Tibial nerve (tissue), 4 donors: ENCODE measurements at regions not wholly inside any gene's neighbourhood (a gene's known extent, or its start where the extent isn't known, plus 50 kb on each side); places are given as distances from the start of the nearest gene placed in this dataset.
"Not testable (repeated sequence)": the region's sequence is repeated elsewhere in the genome, so short reads cannot be mapped to it uniquely, and the experiment has no call there.

Experiments
- DNase-seq, 2 donors: peaks; one replicate each; pipeline ENCODE4 v3.0.0-alpha.2; 2019; ENCODE audit warnings: low spot score in 2 of 2
- H3K27ac ChIP-seq, 4 donors: fragments of 200-600 bp; sonication (generic) in 3 of 4; one replicate each; pipeline ENCODE4 v1.5.1; 2017 to 2019; ENCODE audit warnings: mild to moderate bottlenecking in 1 of 4
- H3K27me3 ChIP-seq, 2 donors: fragments of 200-600 bp; sonication (generic) in 1 of 2; one replicate each; pipeline versions ENCODE4 v1.5.1 to v1.6.0; 2017 to 2019
- H3K36me3 ChIP-seq, 3 donors: fragments of 200-600 bp; sonication (generic); one replicate each; pipeline ENCODE4 v1.5.1; 2018 to 2019
- H3K4me1 ChIP-seq, 4 donors: fragments of 200-600 bp; sonication (generic) in 3 of 4; one replicate each; pipeline ENCODE4 v1.5.1; 2017 to 2019
- H3K4me3 ChIP-seq, 4 donors: fragments of 200-600 bp; sonication (generic) in 3 of 4; one replicate each; pipeline ENCODE4 v1.5.1; 2017 to 2019; ENCODE audit warnings: mild to moderate bottlenecking in 1 of 4, moderate library complexity in 1 of 4
- H3K9me3 ChIP-seq, 4 donors: fragments of 200-600 bp; sonication (generic) in 3 of 4; one replicate each; pipeline ENCODE4 v1.5.1; 2017 to 2019
- CTCF ChIP-seq, 5 experiments: fragments of 200-600 bp in 3 of 5; fragments of 450-650 bp in 2 of 5; sonication (generic) in 3 of 5; IDR thresholded peaks; one replicate each; pipeline ENCODE4 v1.5.1; 2016 to 2019; ENCODE audit warnings: antibody characterized with exemption in 5 of 5, mild to moderate bottlenecking in 3 of 5, moderate library complexity in 2 of 5
- EP300 ChIP-seq, 2 donors: sonication (generic); formaldehyde crosslinking; IDR thresholded peaks; one replicate each; pipeline ENCODE4 v1.6.1; 2017; ENCODE audit warnings: antibody characterized with exemption in 2 of 2, mild to moderate bottlenecking in 1 of 2
- POLR2A ChIP-seq, 2 donors: fragments of 450-650 bp; IDR thresholded peaks; one replicate each; pipeline ENCODE4 v1.6.1; 2017; ENCODE audit warnings: antibody characterized with exemption in 2 of 2, mild to moderate bottlenecking in 2 of 2, moderate library complexity in 2 of 2
- WGBS, 2 donors: methylation state at CpG; one replicate each; pipeline ENCODE4 v1.1.5; 2018; 5-methylcytosine and 5-hydroxymethylcytosine counted together

DNA sequence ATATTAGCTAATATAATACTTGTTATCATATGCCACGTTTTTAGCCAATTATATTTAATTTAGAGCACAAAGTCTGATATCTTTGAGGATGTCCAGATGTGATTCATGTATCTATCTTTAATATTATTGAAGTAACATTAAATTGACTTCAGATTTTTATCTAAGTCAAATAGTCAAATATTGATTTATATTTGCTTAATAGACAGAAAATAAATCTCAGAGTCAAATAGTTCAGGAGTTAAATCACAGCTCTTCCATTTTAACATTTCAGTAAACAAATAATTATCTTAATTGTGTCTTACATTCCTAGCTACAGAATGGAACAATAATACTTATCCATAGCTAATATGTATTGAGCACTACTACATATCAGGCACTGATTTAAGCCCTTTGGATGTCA, 379.4 kb upstream of the UBE2E3 start:
- no peaks in the 10 kb centered on the region for H3K9me3 ChIP-seq
- no peak for DNase-seq
- H3K36me3 ChIP-seq: no peaks in the 10 kb centered on the region
- no peak for TF ChIP-seq CTCF (IDR thresholded peaks at IDR 0.05)
- no peak for TF ChIP-seq EP300 (IDR thresholded peaks at IDR 0.05)
- TF ChIP-seq POLR2A (IDR thresholded peaks at IDR 0.05): no peak
- H3K27ac ChIP-seq: no peak overlapping the region
- H3K4me3 ChIP-seq: no peak overlapping the region
- 67 to 75% methylated on average over 1 of the region's 1 CpG for WGBS, 2 donors
- no peaks in the 10 kb centered on the region for H3K4me1 ChIP-seq
- no peaks in the 10 kb centered on the region for H3K27me3 ChIP-seq

DNA sequence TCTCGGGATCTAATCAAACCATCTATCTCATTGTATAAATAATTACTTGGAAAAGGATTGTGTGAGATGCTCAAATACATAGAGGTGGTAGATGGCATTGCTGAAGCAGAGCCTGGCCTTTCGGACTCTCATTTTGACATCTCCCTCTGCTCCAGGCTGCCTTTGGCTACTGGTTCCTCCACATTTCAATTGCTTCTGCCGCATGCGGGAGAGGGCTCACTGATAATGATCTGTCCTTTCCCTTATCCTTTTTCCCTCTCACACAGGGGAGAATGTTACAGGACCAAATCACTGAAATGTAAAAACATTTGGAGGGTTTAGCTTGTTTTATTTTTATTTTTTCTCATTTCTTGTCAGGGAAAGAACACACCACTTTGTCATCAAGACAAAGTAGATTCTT, 380.6 kb upstream of the UBE2E3 start:
- TF ChIP-seq CTCF (IDR thresholded peaks at IDR 0.05) (no peak), EP300 (IDR thresholded peaks at IDR 0.05) (no peak), POLR2A (IDR thresholded peaks at IDR 0.05) (no peak)
- WGBS, 2 donors: 60 to 67% methylated on average over 4 of the region's 4 CpGs
- Histone ChIP-seq H3K4me3 (no peak overlapping the region), H3K36me3 (no peaks in the 10 kb centered on the region), H3K9me3 (no peaks in the 10 kb centered on the region), H3K4me1 (no peaks in the 10 kb centered on the region), H3K27me3 (no peaks in the 10 kb centered on the region), H3K27ac (no peak overlapping the region)
- DNase-seq: no peak

- Histone ChIP-seq H3K4me1 (no peaks in the 10 kb centered on the region), H3K27me3 (no peaks in the 10 kb centered on the region), H3K4me3 (no peak overlapping the region), H3K27ac (no peak overlapping the region), H3K36me3 (no peaks in the 10 kb centered on the region), H3K9me3 (no peaks in the 10 kb centered on the region)
- TF ChIP-seq CTCF (IDR thresholded peaks at IDR 0.05): no peak
- TF ChIP-seq POLR2A (IDR thresholded peaks at IDR 0.05): no peak
- TF ChIP-seq EP300 (IDR thresholded peaks at IDR 0.05): no peak
- DNase-seq: no peak
- WGBS, 2 donors: 70 to 72% methylated on average over 2 of the region's 2 CpGs
Observed at GRCh38 chr2:180597179-180597578, 383.2 kb upstream of the UBE2E3 start.

DNA sequence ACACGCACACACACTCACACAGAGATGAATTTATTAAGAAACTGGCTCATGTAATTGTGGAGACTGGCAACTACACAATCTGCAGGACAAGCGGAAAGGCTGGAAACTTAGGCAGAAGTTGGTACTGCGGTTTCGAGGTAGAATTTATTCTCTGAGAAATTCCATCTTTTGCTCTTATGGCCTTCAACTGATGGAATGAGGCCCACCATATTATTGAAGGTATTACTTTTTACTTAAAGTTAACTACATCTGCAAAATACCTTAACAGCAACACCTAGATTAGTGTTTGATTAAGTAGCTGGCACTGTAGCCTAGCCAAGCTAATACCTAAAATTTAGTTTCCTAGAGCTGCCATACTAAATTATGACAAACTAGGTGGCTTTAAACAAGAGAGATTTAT, 384.0 kb upstream of the UBE2E3 start:
- no peak overlapping the region for H3K27ac ChIP-seq
- no peaks in the 10 kb centered on the region for H3K27me3 ChIP-seq
- H3K9me3 ChIP-seq: no peaks in the 10 kb centered on the region
- no peak overlapping the region for H3K4me3 ChIP-seq
- H3K4me1 ChIP-seq: no peaks in the 10 kb centered on the region
- no peaks in the 10 kb centered on the region for H3K36me3 ChIP-seq
- DNase-seq: no peak
- WGBS, 2 donors: 90 to 94% methylated on average over 4 of the region's 4 CpGs
- TF ChIP-seq EP300 (IDR thresholded peaks at IDR 0.05) (no peak), POLR2A (IDR thresholded peaks at IDR 0.05) (no peak), CTCF (IDR thresholded peaks at IDR 0.05) (no peak)

- H3K4me3 ChIP-seq: no peak overlapping the region
- WGBS, 2 donors: 92 to 96% methylated on average over 1 of the region's 1 CpG
Observed at GRCh38 chr2:180591947-180592346, 388.5 kb upstream of the UBE2E3 start.

GRCh38 chr2:180591093-180591781, 389.2 kb upstream of the UBE2E3 start:
- not testable (repeated sequence) for H3K4me1 ChIP-seq, DNase-seq, H3K9me3 ChIP-seq, H3K27me3 ChIP-seq, H3K36me3 ChIP-seq, H3K27ac ChIP-seq, H3K4me3 ChIP-seq
- WGBS, 2 donors: 79 to 88% methylated on average over 10 to 11 of the region's 11 CpGs

More at GRCh38 chr2:180591947-180592346, 388.5 kb upstream of the UBE2E3 start:
- Histone ChIP-seq H3K36me3 (no peaks in the 10 kb centered on the region), H3K27ac (no peak overlapping the region), H3K27me3 (no peaks in the 10 kb centered on the region), H3K9me3 (no peaks in the 10 kb centered on the region), H3K4me1 (no peaks in the 10 kb centered on the region)
- no peak for DNase-seq
- TF ChIP-seq EP300 (IDR thresholded peaks at IDR 0.05) (no peak), CTCF (IDR thresholded peaks at IDR 0.05) (no peak), POLR2A (IDR thresholded peaks at IDR 0.05) (no peak)
